Stomach (tissue), 4 donors: ENCODE measurements at regions not wholly inside any gene's neighbourhood (a gene's known extent, or its start where the extent isn't known, plus 50 kb on each side); places are given as distances from the start of the nearest gene placed in this dataset.

Experiments
- EP300 ChIP-seq: sonication (generic); formaldehyde crosslinking; IDR thresholded peaks from one replicate; pipeline ENCODE4 v1.6.1; 2017; ENCODE audit warnings: antibody characterized with exemption
- POLR2A ChIP-seq, 4 donors: fragments of 450-650 bp; IDR thresholded peaks; one replicate each; pipeline ENCODE4 v1.6.1; 2016; ENCODE audit warnings: antibody characterized with exemption in 4 of 4, control low read depth in 2 of 4, mild to moderate bottlenecking in 1 of 4, moderate library complexity in 1 of 4
- POLR2AphosphoS5 ChIP-seq, 3 donors: sonication (generic); formaldehyde crosslinking; IDR thresholded peaks; one replicate each; pipeline ENCODE4 v1.6.1; 2016; ENCODE audit warnings: antibody characterized with exemption in 3 of 3
- TF ChIP-seq, protein P1 (sequence below), 7 experiments: fragments of 450-650 bp in 4 of 7; fragments of 200-600 bp in 3 of 7; sonication (generic) in 3 of 7; IDR thresholded peaks; one replicate each; pipeline ENCODE4 v1.5.1; 2016 to 2019; ENCODE audit warnings: antibody characterized with exemption in 7 of 7, control low read depth in 2 of 7, mild to moderate bottlenecking in 1 of 7

DNA sequence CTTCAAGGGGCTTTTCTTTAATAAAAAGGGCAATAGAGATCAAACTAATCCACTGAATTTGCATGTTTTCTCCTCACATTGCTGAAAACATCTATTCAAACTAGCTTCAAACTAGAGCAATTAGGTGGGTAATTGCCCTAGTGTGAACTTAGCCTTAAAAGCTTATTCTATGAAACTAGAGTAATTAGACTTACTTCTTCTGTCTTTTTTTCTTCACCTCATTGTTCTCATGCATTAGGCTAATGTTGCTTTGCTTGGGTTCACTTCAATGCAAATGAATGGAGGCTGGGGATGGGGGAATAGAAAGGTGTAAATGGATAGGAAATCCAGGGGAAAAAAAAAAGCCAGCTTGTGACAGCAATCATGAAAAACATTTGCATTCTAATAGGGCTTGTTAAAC is 414.8 kb upstream of the LMO3 start:
- TF ChIP-seq POLR2A (IDR thresholded peaks at IDR 0.05) (no peak), EP300 (no peak), POLR2AphosphoS5 (IDR thresholded peaks at IDR 0.05) (no peak)
- TF ChIP-seq, protein P1, sequence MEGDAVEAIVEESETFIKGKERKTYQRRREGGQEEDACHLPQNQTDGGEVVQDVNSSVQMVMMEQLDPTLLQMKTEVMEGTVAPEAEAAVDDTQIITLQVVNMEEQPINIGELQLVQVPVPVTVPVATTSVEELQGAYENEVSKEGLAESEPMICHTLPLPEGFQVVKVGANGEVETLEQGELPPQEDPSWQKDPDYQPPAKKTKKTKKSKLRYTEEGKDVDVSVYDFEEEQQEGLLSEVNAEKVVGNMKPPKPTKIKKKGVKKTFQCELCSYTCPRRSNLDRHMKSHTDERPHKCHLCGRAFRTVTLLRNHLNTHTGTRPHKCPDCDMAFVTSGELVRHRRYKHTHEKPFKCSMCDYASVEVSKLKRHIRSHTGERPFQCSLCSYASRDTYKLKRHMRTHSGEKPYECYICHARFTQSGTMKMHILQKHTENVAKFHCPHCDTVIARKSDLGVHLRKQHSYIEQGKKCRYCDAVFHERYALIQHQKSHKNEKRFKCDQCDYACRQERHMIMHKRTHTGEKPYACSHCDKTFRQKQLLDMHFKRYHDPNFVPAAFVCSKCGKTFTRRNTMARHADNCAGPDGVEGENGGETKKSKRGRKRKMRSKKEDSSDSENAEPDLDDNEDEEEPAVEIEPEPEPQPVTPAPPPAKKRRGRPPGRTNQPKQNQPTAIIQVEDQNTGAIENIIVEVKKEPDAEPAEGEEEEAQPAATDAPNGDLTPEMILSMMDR (IDR thresholded peaks at IDR 0.05): no peak
